SK-N-SH treated with all-trans-retinoic acid at 6 μM for 48 hours (cell line): ENCODE measurements at regions not wholly inside any gene's neighbourhood (a gene's known extent, or its start where the extent isn't known, plus 50 kb on each side); places are given as distances from the start of the nearest gene placed in this dataset.

Experiments used
- ESRRG ChIP-seq: fragments of 250-450 bp; sonication (Bioruptor Pico); IDR thresholded peaks from 2 replicates; pipeline ENCODE4 v1.6.1; 2021; ENCODE audit warnings: mild to moderate bottlenecking
- GLIS3 ChIP-seq: fragments of 250-450 bp; sonication (Bioruptor Pico); IDR thresholded peaks from 2 replicates; pipeline ENCODE4 v1.5.0; 2020; ENCODE audit warnings: mild to moderate bottlenecking, moderate library complexity
- ISL1 ChIP-seq: fragments of 250-450 bp; sonication (Bioruptor Pico); IDR thresholded peaks from 2 replicates; pipeline ENCODE4 v2.1.2; 2022; ENCODE audit warnings: mild to moderate bottlenecking, moderate library complexity
- RARB ChIP-seq: fragments of 250-450 bp; sonication (Bioruptor Pico); IDR thresholded peaks from 2 replicates; pipeline ENCODE4 v1.8.0; 2021; ENCODE audit warnings: mild to moderate bottlenecking, moderate library complexity
- TOX ChIP-seq: fragments of 250-450 bp; sonication (Bioruptor Pico); IDR thresholded peaks from 2 replicates; pipeline ENCODE4 v1.8.0; 2021; ENCODE audit warnings: mild to moderate bottlenecking, moderate library complexity, borderline replicate concordance
- ZFP3 ChIP-seq: fragments of 250-450 bp; sonication (Bioruptor Pico); IDR thresholded peaks from 2 replicates; pipeline ENCODE4 v1.5.0; 2020; ENCODE audit warnings: mild to moderate bottlenecking, moderate library complexity
- TF ChIP-seq, protein P1 (sequence below): fragments of 250-450 bp; sonication (Bioruptor Pico); IDR thresholded peaks from 2 replicates; pipeline ENCODE4 v1.8.0; 2020; ENCODE audit warnings: mild to moderate bottlenecking, moderate library complexity, borderline replicate concordance
- TF ChIP-seq, protein P2 (sequence below): fragments of 250-450 bp; sonication (Bioruptor Pico); IDR thresholded peaks from 2 replicates; pipeline ENCODE4 v1.8.0; 2021; ENCODE audit warnings: low read depth, mild to moderate bottlenecking, moderate library complexity, borderline replicate concordance

DNA sequence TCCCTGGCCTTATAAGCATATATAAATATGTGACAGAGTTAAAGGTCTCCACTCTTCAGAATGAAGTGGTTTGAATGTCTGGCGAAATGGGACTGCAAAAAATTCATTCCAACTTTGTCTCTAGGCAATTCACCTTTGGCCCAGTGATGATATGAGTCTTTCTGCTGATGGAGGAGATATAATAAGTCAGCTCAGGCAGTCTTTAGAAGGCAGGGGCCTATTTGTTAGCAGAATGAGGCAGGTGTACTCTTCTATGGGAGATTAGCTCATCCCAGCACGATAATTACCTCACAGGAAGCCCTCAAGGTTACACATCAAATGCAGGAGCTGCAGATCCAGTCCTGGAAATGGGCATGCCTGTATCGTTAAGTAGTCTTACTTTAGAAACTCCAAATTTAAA, 300.5 kb downstream of the NR2F1-AS1 start:
- TF ChIP-seq ISL1 (CRISPR knock-in tag) = no peak
- TF ChIP-seq TOX (CRISPR knock-in tag) = no peak
- TF ChIP-seq GLIS3 = no peak
- TF ChIP-seq, protein P1, sequence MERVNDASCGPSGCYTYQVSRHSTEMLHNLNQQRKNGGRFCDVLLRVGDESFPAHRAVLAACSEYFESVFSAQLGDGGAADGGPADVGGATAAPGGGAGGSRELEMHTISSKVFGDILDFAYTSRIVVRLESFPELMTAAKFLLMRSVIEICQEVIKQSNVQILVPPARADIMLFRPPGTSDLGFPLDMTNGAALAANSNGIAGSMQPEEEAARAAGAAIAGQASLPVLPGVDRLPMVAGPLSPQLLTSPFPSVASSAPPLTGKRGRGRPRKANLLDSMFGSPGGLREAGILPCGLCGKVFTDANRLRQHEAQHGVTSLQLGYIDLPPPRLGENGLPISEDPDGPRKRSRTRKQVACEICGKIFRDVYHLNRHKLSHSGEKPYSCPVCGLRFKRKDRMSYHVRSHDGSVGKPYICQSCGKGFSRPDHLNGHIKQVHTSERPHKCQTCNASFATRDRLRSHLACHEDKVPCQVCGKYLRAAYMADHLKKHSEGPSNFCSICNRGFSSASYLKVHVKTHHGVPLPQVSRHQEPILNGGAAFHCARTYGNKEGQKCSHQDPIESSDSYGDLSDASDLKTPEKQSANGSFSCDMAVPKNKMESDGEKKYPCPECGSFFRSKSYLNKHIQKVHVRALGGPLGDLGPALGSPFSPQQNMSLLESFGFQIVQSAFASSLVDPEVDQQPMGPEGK (CRISPR knock-in tag) = no peak
- no peak for TF ChIP-seq RARB
- TF ChIP-seq, protein P2, sequence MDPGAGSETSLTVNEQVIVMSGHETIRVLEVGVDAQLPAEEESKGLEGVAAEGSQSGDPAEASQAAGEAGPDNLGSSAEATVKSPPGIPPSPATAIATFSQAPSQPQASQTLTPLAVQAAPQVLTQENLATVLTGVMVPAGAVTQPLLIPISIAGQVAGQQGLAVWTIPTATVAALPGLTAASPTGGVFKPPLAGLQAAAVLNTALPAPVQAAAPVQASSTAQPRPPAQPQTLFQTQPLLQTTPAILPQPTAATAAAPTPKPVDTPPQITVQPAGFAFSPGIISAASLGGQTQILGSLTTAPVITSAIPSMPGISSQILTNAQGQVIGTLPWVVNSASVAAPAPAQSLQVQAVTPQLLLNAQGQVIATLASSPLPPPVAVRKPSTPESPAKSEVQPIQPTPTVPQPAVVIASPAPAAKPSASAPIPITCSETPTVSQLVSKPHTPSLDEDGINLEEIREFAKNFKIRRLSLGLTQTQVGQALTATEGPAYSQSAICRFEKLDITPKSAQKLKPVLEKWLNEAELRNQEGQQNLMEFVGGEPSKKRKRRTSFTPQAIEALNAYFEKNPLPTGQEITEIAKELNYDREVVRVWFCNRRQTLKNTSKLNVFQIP (CRISPR knock-in tag) = no peak
- no peak for TF ChIP-seq ZFP3
- no peak for TF ChIP-seq ESRRG
